ENCODE measurements at regions not wholly inside any gene's neighbourhood (a gene's known extent, or its start where the extent isn't known, plus 50 kb on each side); places are given as distances from the start of the nearest gene placed in this dataset.
"Not testable (repeated sequence)": the region's sequence is repeated elsewhere in the genome, so short reads cannot be mapped to it uniquely, and the experiment has no call there.

DNA sequence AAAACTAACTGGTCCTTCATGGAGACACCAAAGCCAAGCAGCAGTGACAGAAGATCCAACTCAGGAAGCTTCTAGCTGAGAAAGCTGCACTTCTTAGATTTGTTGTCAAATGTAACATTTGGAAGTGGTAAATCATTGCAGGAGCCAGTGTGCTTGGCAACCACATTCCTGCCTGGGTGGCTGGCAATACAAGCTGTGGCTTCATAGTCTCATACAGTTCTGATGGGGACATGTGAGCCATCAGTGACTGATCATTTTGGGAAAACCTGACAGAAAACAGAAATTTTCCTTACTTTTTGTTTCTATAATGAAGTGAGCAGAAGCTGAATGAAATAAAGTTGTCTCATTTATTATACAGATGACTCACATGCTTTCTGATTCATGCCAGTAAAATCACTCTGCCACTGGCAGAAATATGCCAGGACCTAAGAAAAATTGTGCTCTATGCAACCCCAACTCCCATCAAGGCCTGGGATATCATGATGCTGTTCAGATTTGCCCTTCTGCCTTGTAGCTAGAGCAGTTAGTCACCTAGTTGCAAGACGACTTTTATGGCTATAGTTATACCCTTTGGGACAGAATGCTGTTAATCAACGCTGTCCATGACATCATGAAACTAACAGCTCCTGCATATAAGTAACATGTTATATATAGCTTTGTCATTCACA is 508.1 kb downstream of the ADCYAP1 start:
- no peak for DNase-seq (ENCODE audit: low read depth in 3 of 3)

DNA sequence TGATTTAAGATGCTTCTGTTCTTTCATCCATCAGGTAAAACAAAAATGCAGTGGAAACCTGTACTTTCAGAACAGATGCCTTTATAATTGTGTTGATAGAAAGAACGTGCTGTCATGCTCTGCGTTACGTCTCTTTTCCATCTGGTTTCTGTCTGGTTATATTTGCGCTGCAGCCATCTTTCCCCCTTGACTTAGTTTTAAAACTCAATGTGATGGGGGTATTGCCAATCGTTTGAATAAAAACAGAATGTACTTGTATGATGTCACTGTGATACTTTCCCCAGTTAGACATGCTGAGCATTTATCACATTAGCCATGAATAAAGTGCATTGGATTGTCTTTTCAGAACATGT is 508.6 kb downstream of the ADCYAP1 start:
- no peak for DNase-seq (ENCODE audit: low read depth in 3 of 3)

- DNase-seq (ENCODE audit: low read depth in 3 of 3): no peak
Observed at GRCh38 chr18:1416074-1416473, 511.4 kb downstream of the ADCYAP1 start.

DNA sequence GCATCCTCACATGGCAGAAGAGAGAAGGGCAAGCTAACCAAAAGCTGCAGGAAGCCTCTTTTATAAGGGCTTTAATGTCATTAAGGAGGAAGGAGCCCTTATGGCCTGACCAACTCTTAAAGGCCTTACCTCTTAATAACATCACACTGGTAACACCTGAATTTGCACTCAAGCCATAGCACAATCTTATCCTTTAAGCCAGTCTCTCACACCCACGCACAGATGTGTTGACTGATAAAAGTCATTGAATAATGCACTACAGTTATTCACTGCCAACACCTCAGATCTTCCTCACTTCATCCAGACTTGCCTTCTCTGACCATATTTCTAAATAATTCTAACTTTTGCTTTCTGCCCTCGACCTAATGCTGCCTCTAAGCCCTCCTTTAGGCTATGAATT is 516.8 kb downstream of the ADCYAP1 start:
- no peak for DNase-seq (ENCODE audit: low read depth in 3 of 3)

DNA sequence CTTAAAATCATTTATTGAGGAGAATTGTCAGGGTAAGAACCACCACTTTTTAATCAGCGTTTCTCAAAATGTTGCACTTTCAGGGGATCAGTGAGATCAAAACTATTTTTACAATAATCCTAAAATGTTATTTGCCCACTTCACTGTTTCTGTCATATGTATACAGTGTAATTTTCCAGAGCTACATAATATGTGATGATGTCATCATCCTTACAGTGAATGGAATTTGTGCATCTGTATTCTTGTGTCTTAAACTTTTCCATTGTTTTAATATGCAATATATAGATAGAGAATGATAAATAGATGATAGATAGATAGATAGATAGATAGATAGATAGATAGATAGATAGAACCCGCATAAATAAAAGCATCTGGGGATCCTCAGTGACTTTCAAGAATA is 518.0 kb downstream of the ADCYAP1 start:
- DNase-seq (ENCODE audit: low read depth in 3 of 3): no peak

DNA sequence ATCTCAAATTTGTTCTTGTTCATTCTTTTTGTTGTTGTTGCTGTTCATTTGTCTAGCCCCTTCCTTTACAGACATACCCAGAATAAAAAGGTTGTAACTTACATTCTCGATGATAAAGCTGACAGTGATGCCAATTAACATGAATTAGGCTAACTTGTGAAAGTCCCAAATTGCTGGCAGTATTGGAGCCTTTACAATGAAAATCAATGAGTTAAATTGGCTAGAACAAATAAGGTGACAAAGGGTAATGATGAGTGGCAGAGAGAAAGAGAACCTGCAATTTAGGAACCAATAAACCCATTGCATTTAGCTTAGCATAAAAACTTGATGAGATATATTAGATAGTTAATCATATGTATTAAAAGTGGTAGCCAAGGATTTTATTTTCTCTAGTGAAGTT is 521.0 kb downstream of the ADCYAP1 start:
- DNase-seq (ENCODE audit: low read depth in 3 of 3): no peak

- DNase-seq (ENCODE audit: low read depth in 3 of 3): no peak
Observed at GRCh38 chr18:1435487-1435886, 530.8 kb downstream of the ADCYAP1 start.

DNA sequence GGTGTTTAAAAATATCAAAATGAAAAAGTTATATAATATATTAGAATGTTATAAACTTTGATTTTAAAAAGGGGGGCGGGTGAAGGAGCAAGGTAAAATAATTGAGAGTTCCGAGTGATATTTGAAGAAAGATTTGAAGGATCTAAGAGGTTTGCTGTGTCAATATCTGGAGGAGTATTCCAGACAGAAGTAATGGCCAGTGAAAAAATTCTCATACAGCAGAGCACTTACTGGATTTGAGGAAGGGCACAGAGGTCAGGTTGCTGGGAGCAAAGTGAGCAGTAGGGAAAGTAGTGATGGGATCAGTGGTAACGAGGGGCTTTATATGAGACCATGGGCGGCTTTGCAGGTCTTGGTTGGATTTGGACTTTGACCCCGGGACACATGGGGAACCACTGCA is 531.5 kb downstream of the ADCYAP1 start:
- DNase-seq (ENCODE audit: low read depth in 3 of 3): no peak

DNA sequence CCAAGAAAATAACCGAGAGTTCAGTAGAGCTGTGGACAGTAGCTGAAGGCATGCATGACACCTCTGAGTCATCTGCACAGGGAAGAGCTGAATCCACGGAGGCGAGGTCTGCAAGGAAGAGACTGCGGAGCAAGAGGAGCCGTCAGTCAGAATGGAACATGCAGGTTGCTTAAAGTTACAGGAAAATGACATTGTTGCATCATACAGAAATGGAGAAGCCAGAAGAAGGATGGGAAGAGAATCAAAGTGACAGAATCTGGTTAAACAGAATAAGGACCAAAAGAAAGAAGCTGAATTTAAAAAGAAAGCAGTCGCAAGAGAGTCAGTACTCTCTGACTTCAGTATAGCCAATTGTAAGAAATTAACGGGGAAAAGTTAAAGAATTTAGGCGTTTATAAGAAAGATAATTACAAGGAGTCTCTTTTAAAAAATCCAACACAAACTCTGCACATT is 533.8 kb downstream of the ADCYAP1 start:
- DNase-seq (ENCODE audit: low read depth in 3 of 3): no peak

- DNase-seq (ENCODE audit: low read depth in 3 of 3): no peak
Observed at GRCh38 chr18:1438967-1439366, 534.3 kb downstream of the ADCYAP1 start.

DNA sequence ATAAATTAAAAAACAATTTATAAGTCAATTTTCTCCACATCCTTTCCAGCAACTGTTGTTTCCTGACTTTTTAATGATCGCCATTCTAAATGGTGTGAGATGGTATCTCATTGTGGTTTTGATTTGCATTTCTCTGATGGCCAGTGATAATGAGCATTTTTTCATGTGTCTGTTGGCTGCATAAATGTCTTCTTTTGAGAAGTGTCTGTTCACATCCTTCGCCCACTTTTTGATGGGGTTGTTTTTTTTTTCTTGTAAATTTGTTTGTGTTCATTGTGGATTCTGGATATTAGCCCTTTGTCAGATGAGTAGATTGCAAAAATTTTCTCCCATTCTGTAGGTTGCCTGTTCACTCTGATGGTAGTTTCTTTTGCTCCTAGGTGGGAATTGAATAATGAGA is 539.4 kb downstream of the ADCYAP1 start:
- DNase-seq (ENCODE audit: low read depth in 3 of 3): not testable (repeated sequence)

DNA sequence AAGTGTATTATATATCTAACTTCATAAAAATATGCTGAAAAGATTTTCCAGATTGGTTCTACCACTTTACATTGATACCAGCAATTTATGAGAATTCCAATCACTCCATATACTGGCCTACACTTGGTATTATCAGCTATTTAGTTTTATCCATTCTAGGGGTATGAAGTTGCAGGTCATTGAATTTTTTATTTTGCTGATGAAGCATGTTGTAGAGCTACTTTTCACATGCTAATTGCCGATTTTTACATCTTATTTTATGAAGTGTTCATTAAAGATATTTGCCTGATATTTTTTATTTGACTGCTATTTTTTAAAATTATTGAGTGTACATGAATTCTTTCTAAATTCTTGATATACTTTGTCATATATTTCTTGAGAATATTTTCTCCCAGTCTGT is 542.1 kb downstream of the ADCYAP1 start:
- no peak for DNase-seq (ENCODE audit: low read depth in 3 of 3)

DNA sequence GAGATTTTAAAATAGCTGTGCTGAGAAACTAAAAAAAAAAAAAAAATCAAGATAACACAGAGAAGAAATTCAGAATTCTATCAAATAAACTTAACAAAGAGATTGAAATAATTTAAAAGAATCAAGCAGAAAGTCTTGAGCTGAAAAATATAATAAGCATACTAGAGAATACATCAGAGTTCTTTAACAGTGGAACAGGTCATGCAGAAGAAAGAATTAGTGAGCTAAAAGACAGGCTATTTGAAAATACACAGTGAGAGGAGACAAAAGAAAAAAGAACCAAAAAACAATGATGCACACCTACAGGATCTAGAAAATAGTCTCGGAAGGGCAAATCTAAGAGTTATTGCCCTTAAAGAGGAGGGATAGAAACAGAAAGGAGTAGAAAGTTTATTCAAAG is 548.1 kb downstream of the ADCYAP1 start:
- DNase-seq (ENCODE audit: low read depth in 3 of 3): no peak

- no peak for DNase-seq (ENCODE audit: low read depth in 3 of 3)
Observed at GRCh38 chr18:1455605-1456004, 550.9 kb downstream of the ADCYAP1 start.

- DNase-seq (ENCODE audit: low read depth in 3 of 3): no peak
Observed at GRCh38 chr18:1458547-1458946, 553.9 kb downstream of the ADCYAP1 start.

DNA sequence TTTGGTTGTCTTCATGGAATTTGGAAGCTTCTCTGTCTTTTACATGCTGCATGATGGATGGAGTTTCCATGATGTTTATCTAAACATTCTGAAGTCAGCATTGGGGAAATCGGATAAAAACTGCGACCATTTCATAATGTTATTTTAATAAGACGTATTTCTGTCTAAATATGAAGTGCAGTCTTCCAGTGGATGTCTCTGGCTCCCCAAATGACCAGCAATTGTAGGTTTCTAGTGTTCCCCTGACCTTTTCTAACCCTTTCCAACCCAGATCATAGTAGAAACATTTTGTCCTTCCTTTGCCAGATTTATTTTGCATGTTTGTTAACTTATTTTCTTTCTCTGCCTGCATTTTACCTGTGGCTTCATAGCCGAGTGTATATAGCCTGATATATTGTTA is 559.3 kb downstream of the ADCYAP1 start:
- DNase-seq (ENCODE audit: low read depth in 3 of 3): no peak

DNA sequence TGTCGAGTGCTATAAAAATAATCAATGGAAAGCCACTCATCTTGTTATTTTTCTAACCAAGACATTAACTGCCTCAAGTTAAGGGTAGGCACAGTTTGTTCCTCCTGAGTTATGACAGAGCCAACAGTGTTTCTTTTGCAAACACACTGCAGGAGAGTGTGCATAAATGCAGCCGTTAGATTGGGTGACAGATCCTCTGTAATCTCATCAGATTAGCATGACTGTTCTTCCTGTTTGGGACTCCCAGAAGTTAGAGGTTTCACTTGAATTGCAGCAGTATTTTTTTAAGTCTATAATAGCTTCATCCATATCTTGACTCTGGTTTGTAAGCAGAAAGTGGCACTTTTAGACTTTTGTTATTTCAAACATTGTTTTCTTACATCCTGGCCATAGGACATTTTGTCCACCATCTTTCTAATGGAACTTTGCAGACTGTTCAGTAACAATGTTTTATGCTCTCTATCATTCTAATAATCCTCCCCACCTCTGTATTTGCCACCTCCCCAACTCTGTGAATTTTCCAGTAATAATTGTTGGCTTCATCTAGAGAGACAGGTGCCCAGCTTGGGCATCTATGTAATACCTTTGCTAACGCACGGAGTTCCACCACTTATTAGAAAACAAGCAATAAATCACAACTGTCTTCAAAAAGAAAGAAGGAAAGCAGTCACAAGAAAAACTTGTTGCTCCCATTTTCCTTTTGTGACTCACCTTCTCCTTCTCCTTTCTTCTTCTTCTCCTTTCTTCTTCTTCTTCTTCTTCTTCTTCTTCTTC is 560.0 kb downstream of the ADCYAP1 start:
- DNase-seq (ENCODE audit: low read depth in 3 of 3): no peak

DNA sequence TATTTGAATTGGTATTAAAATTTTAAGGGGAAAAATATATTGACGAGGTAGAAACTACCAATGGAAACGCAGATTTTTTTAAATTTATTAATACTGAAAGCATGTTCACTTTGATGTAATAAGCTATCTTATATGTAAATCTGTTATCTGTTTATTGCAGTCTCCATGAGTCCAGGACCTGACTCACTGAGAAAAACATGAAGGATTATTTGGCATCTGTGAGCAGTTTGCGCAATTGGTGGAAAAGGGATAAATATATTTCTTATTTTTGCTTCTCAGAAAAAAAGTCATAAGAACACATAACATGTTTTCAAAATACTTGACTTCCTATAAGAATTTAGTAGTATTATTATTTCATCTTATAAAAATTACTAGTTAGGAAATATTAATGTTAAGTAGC is 561.4 kb downstream of the ADCYAP1 start:
- no peak for DNase-seq (ENCODE audit: low read depth in 3 of 3)

GRCh38 chr18:1467461-1467964 is 562.8 kb downstream of the ADCYAP1 start:
- no peak for DNase-seq (ENCODE audit: low read depth in 3 of 3)

DNA sequence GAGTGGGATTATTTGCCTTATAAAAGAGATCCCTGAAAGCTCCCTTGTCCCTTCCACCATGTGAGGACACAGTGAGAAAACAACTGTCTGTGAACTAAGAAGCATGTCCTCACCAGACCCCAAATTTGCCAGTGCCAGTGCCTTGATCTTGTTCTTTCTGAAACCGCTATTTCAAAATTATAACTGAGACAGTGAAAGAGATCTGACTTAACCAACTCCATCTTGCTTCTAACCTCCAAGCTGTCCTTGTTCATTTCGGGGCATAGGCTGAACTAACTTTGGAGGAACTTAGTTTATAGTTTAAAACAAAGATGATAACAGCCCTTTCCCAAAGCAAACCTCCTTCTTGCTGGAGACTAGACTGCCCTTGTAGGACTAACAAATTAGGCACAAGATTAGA is 563.9 kb downstream of the ADCYAP1 start:
- DNase-seq (ENCODE audit: low read depth in 3 of 3): no peak

DNA sequence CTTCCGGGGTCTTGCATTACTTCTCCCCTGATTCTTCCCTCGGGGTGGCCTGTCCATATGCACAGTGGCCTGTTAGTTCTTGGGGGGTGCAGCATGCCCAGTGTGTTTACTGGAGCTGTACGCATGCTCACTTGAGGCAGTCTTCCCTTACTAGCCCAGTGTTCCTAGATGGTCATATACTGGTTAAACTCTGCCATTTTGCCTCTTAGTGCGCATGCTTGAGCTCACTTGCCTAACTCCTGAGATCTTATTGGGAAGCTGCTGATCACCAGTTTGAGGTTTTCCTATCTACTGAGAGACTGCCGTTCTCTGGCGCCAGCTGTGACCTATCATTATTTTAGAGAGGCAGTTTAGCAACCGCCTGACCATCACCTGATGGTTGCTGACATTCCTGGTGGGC is 571.2 kb downstream of the ADCYAP1 start:
- DNase-seq (ENCODE audit: low read depth in 3 of 3): no peak

DNA sequence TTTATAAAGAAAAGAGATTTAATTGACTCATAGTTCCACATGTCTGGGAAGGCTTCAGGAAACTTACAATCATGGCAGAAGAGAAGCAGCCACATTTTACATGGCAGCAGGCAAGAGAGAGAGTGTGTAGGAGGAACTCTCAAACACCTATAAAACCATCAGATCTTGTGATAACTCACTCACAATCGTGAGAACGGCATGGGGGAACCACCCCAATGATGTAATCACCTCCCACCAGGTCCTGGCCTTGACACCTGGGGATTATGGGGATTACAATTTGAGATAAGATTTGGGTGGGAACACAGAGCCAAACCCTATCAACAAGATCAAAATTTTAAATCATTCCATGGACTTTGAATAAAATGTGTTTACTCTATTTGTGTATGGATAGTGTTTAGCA is 575.6 kb downstream of the ADCYAP1 start:
- DNase-seq (ENCODE audit: low read depth in 3 of 3): no peak

- DNase-seq (ENCODE audit: low read depth in 3 of 3): no peak
Observed at GRCh38 chr18:1481577-1481976, 576.9 kb downstream of the ADCYAP1 start.

Measured in stimulated activated CD4-positive, alpha-beta T cell treated with anti-CD3 and anti-CD28 coated beads, TNF-alpha, amount 100 ng/mL, for 4 hours (primary cell).